Erythroblast (primary cell): ENCODE measurements at regions not wholly inside any gene's neighbourhood (a gene's known extent, or its start where the extent isn't known, plus 50 kb on each side); places are given as distances from the start of the nearest gene placed in this dataset.

Source experiments
- DNase-seq, 2 experiments: peaks; one replicate each; lab custom pipeline; 2025; lab: John Stamatoyannopoulos, UW
- GATA1 ChIP-seq: IDR thresholded peaks from 2 replicates; pipeline ENCODE4 v1.6.1; 2011; ENCODE audit warnings: low read depth, mild to moderate bottlenecking, control low read depth, low read length, moderate library complexity
- POLR2A ChIP-seq: IDR thresholded peaks from 2 replicates; pipeline ENCODE4 v1.6.1; 2011; ENCODE audit warnings: mild to moderate bottlenecking, low read length

- no peak for DNase-seq
- TF ChIP-seq GATA1, result no peak
- TF ChIP-seq POLR2A, result no peak
These were observed 608.4 kb downstream of the AMY1C start for GRCh38 chr1:104358086-104358485.

- TF ChIP-seq GATA1 (no peak), POLR2A (no peak)
- DNase-seq, result no peak
These were observed 608.9 kb downstream of the AMY1C start for GRCh38 chr1:104358621-104359020.

GRCh38 chr1:104378414-104378813 is 628.7 kb downstream of the AMY1C start:
- TF ChIP-seq GATA1 (no peak), POLR2A (no peak)
- no peak for DNase-seq

- no peak for DNase-seq
- TF ChIP-seq GATA1 (no peak), POLR2A (no peak)
These were observed 630.3 kb downstream of the AMY1C start for GRCh38 chr1:104380003-104380402.

- no peak for DNase-seq
These were observed 638.2 kb downstream of the AMY1C start for GRCh38 chr1:104387716-104388508.

GRCh38 chr1:104392552-104392951 is 642.9 kb downstream of the AMY1C start:
- no peak for DNase-seq
- no peak for TF ChIP-seq GATA1
- TF ChIP-seq POLR2A, result no peak

More at GRCh38 chr1:104387716-104388508, 638.2 kb downstream of the AMY1C start:
- no peak for TF ChIP-seq POLR2A
- TF ChIP-seq GATA1, result no peak

GRCh38 chr1:104402178-104402577 is 652.5 kb downstream of the AMY1C start:
- TF ChIP-seq GATA1, result no peak
- TF ChIP-seq POLR2A, result no peak
- no peak for DNase-seq

GRCh38 chr1:104403883-104404282 is 654.2 kb downstream of the AMY1C start:
- TF ChIP-seq GATA1 (no peak), POLR2A (no peak)
- no peak for DNase-seq

GRCh38 chr1:104406728-104407127 is 657.0 kb downstream of the AMY1C start:
- TF ChIP-seq POLR2A (no peak), GATA1 (no peak)
- no peak for DNase-seq

GRCh38 chr1:104408268-104408667 is 658.6 kb downstream of the AMY1C start:
- no peak for DNase-seq
- no peak for TF ChIP-seq GATA1
- no peak for TF ChIP-seq POLR2A

- TF ChIP-seq GATA1 (no peak), POLR2A (no peak)
- no peak for DNase-seq
These were observed 685.6 kb downstream of the AMY1C start for GRCh38 chr1:104435255-104435654.

- no peak for TF ChIP-seq GATA1
- no peak for DNase-seq
These were observed 690.3 kb downstream of the AMY1C start for GRCh38 chr1:104440011-104440410.

- no peak for TF ChIP-seq GATA1
- TF ChIP-seq POLR2A, result no peak
- no peak for DNase-seq
These were observed 707.0 kb downstream of the AMY1C start for GRCh38 chr1:104456724-104457123.

- peak; percentile 2 to 6 for DNase-seq
- no peak for TF ChIP-seq POLR2A
- TF ChIP-seq GATA1, result no peak
These were observed 710.2 kb downstream of the AMY1C start for GRCh38 chr1:104459886-104460285.

GRCh38 chr1:104460880-104461279 is 711.2 kb downstream of the AMY1C start:
- DNase-seq, result no peak
- TF ChIP-seq GATA1 (no peak), POLR2A (no peak)

GRCh38 chr1:104463126-104463697 is 713.5 kb downstream of the AMY1C start:
- TF ChIP-seq POLR2A (no peak), GATA1 (no peak)
- no peak for DNase-seq

GRCh38 chr1:104466068-104466467 is 716.4 kb downstream of the AMY1C start:
- DNase-seq, result no peak
- TF ChIP-seq POLR2A, result no peak
- TF ChIP-seq GATA1, result no peak
